Activated naive CD8-positive, alpha-beta T cell treated with anti-CD3 and anti-CD28 coated beads, Interleukin-2, amount 10 ng/mL, durations not matched to agents 7 days and 5 days (primary cell): ENCODE measurements at regions not wholly inside any gene's neighbourhood (a gene's known extent, or its start where the extent isn't known, plus 50 kb on each side); places are given as distances from the start of the nearest gene placed in this dataset.
A peak's percentile ranks its signal among the peaks of the same experiment; 100 is the strongest.

Experiments used
- ATAC-seq: fragments of 150-1000 bp; cut with Tn5 transposase; one replicate; pipeline ENCODE4 v1.10.0; 2021; ENCODE audit warnings: low read depth, moderate library complexity
- POLR2A ChIA-PET: fragments of 350-600 bp; sonication (Branson Sonifier 250); formaldehyde crosslinking; loops from one replicate; lab custom pipeline; 2021; ENCODE audit warnings: antibody characterized with exemption; lab: Charles Lee
- DNase-seq: peaks from one replicate; pipeline ENCODE4 v3.0.0; 2021
- H3K27ac Mint-ChIP-seq: one replicate; pipeline ENCODE4 v1.8.0; 2022; ENCODE audit warnings: mild to moderate bottlenecking, mixed read lengths
- H3K27me3 Mint-ChIP-seq: one replicate; pipeline ENCODE4 v1.8.0; 2022; ENCODE audit warnings: mild to moderate bottlenecking, moderate library complexity, mixed read lengths
- H3K36me3 Mint-ChIP-seq: one replicate; pipeline ENCODE4 v1.8.0; 2021; ENCODE audit warnings: mild to moderate bottlenecking, mixed read lengths
- H3K4me1 Mint-ChIP-seq: one replicate; pipeline ENCODE4 v1.8.0; 2021; ENCODE audit warnings: mixed read lengths
- H3K4me3 Mint-ChIP-seq: one replicate; pipeline ENCODE4 v1.8.0; 2022; ENCODE audit warnings: mild to moderate bottlenecking, moderate library complexity, mixed read lengths
- H3K9me3 Mint-ChIP-seq: one replicate; pipeline ENCODE4 v1.8.0; 2021; ENCODE audit warnings: mixed read lengths

- Mint-ChIP-seq H3K4me3 (no peak overlapping the region), H3K27me3 (peaks cover 1% of the 10 kb centered on the region), H3K4me1 (no peaks in the 10 kb centered on the region), H3K36me3 (no peaks in the 10 kb centered on the region), H3K27ac (no peak overlapping the region), H3K9me3 (no peaks in the 10 kb centered on the region)
- ATAC-seq (no peak), DNase-seq (no peak)
- POLR2A ChIA-PET: no interaction called here
These were observed 136.6 kb upstream of the NAV2 start for GRCh38 chr11:19576054-19576453.

GRCh38 chr11:19574916-19575315 is 137.7 kb upstream of the NAV2 start:
- DNase-seq (no peak), ATAC-seq (no peak)
- Mint-ChIP-seq H3K36me3 (no peaks in the 10 kb centered on the region), H3K27ac (no peak overlapping the region), H3K4me1 (no peaks in the 10 kb centered on the region), H3K9me3 (no peaks in the 10 kb centered on the region), H3K4me3 (no peak overlapping the region), H3K27me3 (peaks cover 1% of the 10 kb centered on the region)
- POLR2A ChIA-PET: no interaction called here

- no peak for DNase-seq
- POLR2A ChIA-PET: no interaction called here
- Mint-ChIP-seq H3K27ac (no peak overlapping the region), H3K4me1 (no peaks in the 10 kb centered on the region), H3K9me3 (no peaks in the 10 kb centered on the region), H3K36me3 (no peaks in the 10 kb centered on the region), H3K4me3 (no peak overlapping the region), H3K27me3 (peaks cover 1% of the 10 kb centered on the region)
- ATAC-seq: no peak
These were observed 139.0 kb upstream of the NAV2 start for GRCh38 chr11:19573666-19574065.

GRCh38 chr11:19571906-19572305 is 140.7 kb upstream of the NAV2 start:
- H3K27me3 Mint-ChIP-seq: peaks cover 3% of the 10 kb centered on the region
- H3K4me3 Mint-ChIP-seq: no peak overlapping the region
- ATAC-seq (no peak), DNase-seq (no peak)
- H3K4me1 Mint-ChIP-seq: no peaks in the 10 kb centered on the region
- POLR2A ChIA-PET: no interaction called here
- H3K27ac Mint-ChIP-seq: no peak overlapping the region
- H3K9me3 Mint-ChIP-seq: no peaks in the 10 kb centered on the region
- no peaks in the 10 kb centered on the region for H3K36me3 Mint-ChIP-seq

- H3K4me1 Mint-ChIP-seq: no peaks in the 10 kb centered on the region
- peaks cover 3% of the 10 kb centered on the region for H3K27me3 Mint-ChIP-seq
- no peaks in the 10 kb centered on the region for H3K9me3 Mint-ChIP-seq
- POLR2A ChIA-PET: no interaction called here
- ATAC-seq (no peak), DNase-seq (no peak)
- H3K4me3 Mint-ChIP-seq: no peak overlapping the region
- H3K36me3 Mint-ChIP-seq: no peaks in the 10 kb centered on the region
- no peak overlapping the region for H3K27ac Mint-ChIP-seq
These were observed 141.7 kb upstream of the NAV2 start for GRCh38 chr11:19570889-19571288.

GRCh38 chr11:19567996-19568395 is 144.6 kb upstream of the NAV2 start:
- Mint-ChIP-seq H3K27me3 (peaks cover 4% of the 10 kb centered on the region), H3K4me3 (no peak overlapping the region), H3K9me3 (no peaks in the 10 kb centered on the region), H3K36me3 (no peaks in the 10 kb centered on the region), H3K27ac (no peak overlapping the region), H3K4me1 (no peaks in the 10 kb centered on the region)
- no peak for DNase-seq
- ATAC-seq: no peak
- POLR2A ChIA-PET: no interaction called here

GRCh38 chr11:19566583-19567379 is 145.9 kb upstream of the NAV2 start:
- H3K4me3 Mint-ChIP-seq: no peak overlapping the region
- H3K9me3 Mint-ChIP-seq: no peaks in the 10 kb centered on the region
- peaks cover 5% of the 10 kb centered on the region for H3K27me3 Mint-ChIP-seq
- H3K4me1 Mint-ChIP-seq: no peaks in the 10 kb centered on the region
- POLR2A ChIA-PET: no interaction called here
- DNase-seq (no peak), ATAC-seq (no peak)
- no peak overlapping the region for H3K27ac Mint-ChIP-seq
- no peaks in the 10 kb centered on the region for H3K36me3 Mint-ChIP-seq

GRCh38 chr11:19565639-19566038 is 147.0 kb upstream of the NAV2 start:
- H3K27me3 Mint-ChIP-seq: peaks cover 9% of the 10 kb centered on the region
- H3K36me3 Mint-ChIP-seq: no peaks in the 10 kb centered on the region
- POLR2A ChIA-PET: no interaction called here
- H3K4me3 Mint-ChIP-seq: no peak overlapping the region
- DNase-seq (no peak), ATAC-seq (no peak)
- no peaks in the 10 kb centered on the region for H3K4me1 Mint-ChIP-seq
- no peak overlapping the region for H3K27ac Mint-ChIP-seq
- H3K9me3 Mint-ChIP-seq: no peaks in the 10 kb centered on the region

- peaks cover 1% of the 10 kb centered on the region for H3K4me1 Mint-ChIP-seq
- POLR2A ChIA-PET: no interaction called here
- H3K9me3 Mint-ChIP-seq: no peaks in the 10 kb centered on the region
- no peak for ATAC-seq
- DNase-seq: no peak
- H3K27ac Mint-ChIP-seq: no peak overlapping the region
- peaks cover 16% of the 10 kb centered on the region for H3K27me3 Mint-ChIP-seq
- no peaks in the 10 kb centered on the region for H3K36me3 Mint-ChIP-seq
- H3K4me3 Mint-ChIP-seq: no peak overlapping the region
These were observed 150.5 kb upstream of the NAV2 start for GRCh38 chr11:19562156-19562555.

- peaks cover 16% of the 10 kb centered on the region for H3K27me3 Mint-ChIP-seq
- peaks cover 1% of the 10 kb centered on the region for H3K4me1 Mint-ChIP-seq
- DNase-seq (no peak), ATAC-seq (no peak)
- no peak overlapping the region for H3K27ac Mint-ChIP-seq
- POLR2A ChIA-PET: no interaction called here
- no peaks in the 10 kb centered on the region for H3K9me3 Mint-ChIP-seq
- H3K36me3 Mint-ChIP-seq: no peaks in the 10 kb centered on the region
- H3K4me3 Mint-ChIP-seq: no peak overlapping the region
These were observed 151.6 kb upstream of the NAV2 start for GRCh38 chr11:19561011-19561410.

GRCh38 chr11:19560156-19560555 is 152.5 kb upstream of the NAV2 start:
- peaks cover 18% of the 10 kb centered on the region for H3K27me3 Mint-ChIP-seq
- no peaks in the 10 kb centered on the region for H3K9me3 Mint-ChIP-seq
- DNase-seq (no peak), ATAC-seq (no peak)
- H3K4me3 Mint-ChIP-seq: no peak overlapping the region
- H3K4me1 Mint-ChIP-seq: peaks cover 1% of the 10 kb centered on the region
- no peaks in the 10 kb centered on the region for H3K36me3 Mint-ChIP-seq
- no peak overlapping the region for H3K27ac Mint-ChIP-seq
- POLR2A ChIA-PET: no interaction called here

GRCh38 chr11:19559746-19560145 is 152.9 kb upstream of the NAV2 start:
- no peak overlapping the region for H3K4me3 Mint-ChIP-seq
- peaks cover 18% of the 10 kb centered on the region for H3K27me3 Mint-ChIP-seq
- no peak overlapping the region for H3K27ac Mint-ChIP-seq
- H3K4me1 Mint-ChIP-seq: peaks cover 1% of the 10 kb centered on the region
- no peaks in the 10 kb centered on the region for H3K9me3 Mint-ChIP-seq
- no peaks in the 10 kb centered on the region for H3K36me3 Mint-ChIP-seq
- no peak for ATAC-seq
- DNase-seq: no peak
- POLR2A ChIA-PET: no interaction called here

- Mint-ChIP-seq H3K36me3 (no peaks in the 10 kb centered on the region), H3K4me1 (peaks cover 1% of the 10 kb centered on the region), H3K27me3 (peaks cover 18% of the 10 kb centered on the region), H3K4me3 (no peak overlapping the region), H3K27ac (no peak overlapping the region), H3K9me3 (no peaks in the 10 kb centered on the region)
- POLR2A ChIA-PET: no interaction called here
- DNase-seq: no peak
- ATAC-seq: no peak
These were observed 154.2 kb upstream of the NAV2 start for GRCh38 chr11:19558189-19558986.

GRCh38 chr11:19557720-19558140 is 154.9 kb upstream of the NAV2 start:
- H3K9me3 Mint-ChIP-seq: no peaks in the 10 kb centered on the region
- no peak overlapping the region for H3K4me3 Mint-ChIP-seq
- DNase-seq (peak; percentile 76), ATAC-seq (no peak)
- peaks cover 1% of the 10 kb centered on the region for H3K4me1 Mint-ChIP-seq
- H3K36me3 Mint-ChIP-seq: no peaks in the 10 kb centered on the region
- no peak overlapping the region for H3K27ac Mint-ChIP-seq
- POLR2A ChIA-PET: no interaction called here
- H3K27me3 Mint-ChIP-seq: peaks cover 16% of the 10 kb centered on the region
